ENCODE measurements at regions not wholly inside any gene's neighbourhood (a gene's known extent, or its start where the extent isn't known, plus 50 kb on each side); places are given as distances from the start of the nearest gene placed in this dataset.

- no peak for DNase-seq
These were observed 200.1 kb downstream of the BMP7 start for GRCh38 chr20:57066126-57066900.

GRCh38 chr20:57069442-57069841 is 197.0 kb downstream of the BMP7 start:
- DNase-seq: no peak

GRCh38 chr20:57070296-57070695 is 196.1 kb downstream of the BMP7 start:
- DNase-seq: no peak

GRCh38 chr20:57071283-57071731 is 195.1 kb downstream of the BMP7 start:
- no peak for DNase-seq

- no peak for DNase-seq
These were observed 194.4 kb downstream of the BMP7 start for GRCh38 chr20:57071954-57072583.

- no peak for DNase-seq
These were observed 193.0 kb downstream of the BMP7 start for GRCh38 chr20:57073402-57073801.

GRCh38 chr20:57074386-57074785 is 192.1 kb downstream of the BMP7 start:
- DNase-seq: no peak

GRCh38 chr20:57075181-57075580 is 191.3 kb downstream of the BMP7 start:
- DNase-seq: no peak

GRCh38 chr20:57075603-57076002 is 190.8 kb downstream of the BMP7 start:
- no peak for DNase-seq

GRCh38 chr20:57076152-57076652 is 190.2 kb downstream of the BMP7 start:
- DNase-seq: no peak

- no peak for DNase-seq
These were observed 189.5 kb downstream of the BMP7 start for GRCh38 chr20:57076951-57077350.

- DNase-seq: peak in 1 of 2 experiments; percentile 39
These were observed 188.3 kb downstream of the BMP7 start for GRCh38 chr20:57078116-57078515.

- DNase-seq: no peak
These were observed 187.1 kb downstream of the BMP7 start for GRCh38 chr20:57079031-57080005.

- peak; percentile 39 to 57 for DNase-seq
These were observed 185.6 kb downstream of the BMP7 start for GRCh38 chr20:57080796-57081195.

- no peak for DNase-seq
These were observed 184.0 kb downstream of the BMP7 start for GRCh38 chr20:57082357-57082945.

GRCh38 chr20:57083072-57083471 is 183.4 kb downstream of the BMP7 start:
- no peak for DNase-seq

GRCh38 chr20:57086066-57086465 is 180.4 kb downstream of the BMP7 start:
- DNase-seq: no peak

- no peak for DNase-seq
These were observed 179.3 kb downstream of the BMP7 start for GRCh38 chr20:57087102-57087501.

- DNase-seq: no peak
These were observed 178.7 kb downstream of the BMP7 start for GRCh38 chr20:57087705-57088104.

- DNase-seq: no peak
These were observed 178.0 kb downstream of the BMP7 start for GRCh38 chr20:57088436-57088835.

- peak; percentile 41 to 52 for DNase-seq
These were observed 176.7 kb downstream of the BMP7 start for GRCh38 chr20:57089699-57090144.

All from SW 1271 (cell line).